Stimulated activated naive CD8-positive, alpha-beta T cell treated with anti-CD3 and anti-CD28 coated beads, Interleukin-15, amount 100 ng/mL, for 72 hours (primary cell): ENCODE measurements at regions not wholly inside any gene's neighbourhood (a gene's known extent, or its start where the extent isn't known, plus 50 kb on each side); places are given as distances from the start of the nearest gene placed in this dataset.

ENCODE experiments used
- ATAC-seq: fragments of 150-1000 bp; cut with Tn5 transposase; 2 replicates; pipeline ENCODE4 v1.10.0; 2021; ENCODE audit warnings: mild to moderate bottlenecking, moderate library complexity
- DNase-seq, 2 donors: peaks; one replicate each; pipeline ENCODE4 v3.0.0; 2021 to 2022
- H3K27ac Mint-ChIP-seq, 2 donors: one replicate each; pipeline ENCODE4 v1.8.0; 2022; ENCODE audit warnings: mild to moderate bottlenecking in 2 of 2, mixed read lengths in 2 of 2, moderate library complexity in 2 of 2
- H3K27me3 Mint-ChIP-seq: one replicate; pipeline ENCODE4 v1.8.0; 2022; ENCODE audit warnings: mixed read lengths
- H3K4me1 Mint-ChIP-seq: one replicate; pipeline ENCODE4 v1.8.0; 2022; ENCODE audit warnings: mild to moderate bottlenecking, mixed read lengths
- H3K4me3 Mint-ChIP-seq, 2 donors: one replicate each; pipeline ENCODE4 v1.8.0; 2022; ENCODE audit warnings: mild to moderate bottlenecking in 2 of 2, mixed read lengths in 2 of 2, moderate library complexity in 1 of 2
- H3K9me3 Mint-ChIP-seq, 2 donors: one replicate each; pipeline ENCODE4 v1.8.0; 2022; ENCODE audit warnings: mixed read lengths in 2 of 2

DNA sequence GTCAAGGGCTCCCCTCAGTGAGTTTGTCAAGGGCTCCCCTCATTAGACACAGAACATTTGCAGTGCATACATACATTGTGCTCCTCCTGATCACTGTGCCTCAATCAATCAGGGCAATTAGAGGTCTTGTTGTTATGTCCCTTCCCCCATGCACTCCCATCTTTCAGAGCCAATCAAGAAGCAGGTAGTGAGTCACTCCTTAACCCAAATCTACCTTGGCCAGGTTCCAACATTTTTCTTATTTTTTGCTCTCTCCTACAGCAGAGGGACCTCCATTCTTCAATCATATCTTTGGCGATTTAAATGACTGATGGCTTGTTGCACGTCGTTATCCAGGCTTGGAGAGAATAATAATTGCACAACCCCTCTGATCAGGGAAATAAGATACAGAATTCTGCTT is 409.9 kb upstream of the SPTLC3 start:
- Mint-ChIP-seq H3K9me3 (peaks cover 0 to 14% of the 10 kb centered on the region in 2 donors), H3K4me3 (no peak overlapping the region), H3K27ac (no peak overlapping the region), H3K4me1 (no peaks in the 10 kb centered on the region), H3K27me3 (no peaks in the 10 kb centered on the region)
- DNase-seq: no peak
- ATAC-seq: no peak

DNA sequence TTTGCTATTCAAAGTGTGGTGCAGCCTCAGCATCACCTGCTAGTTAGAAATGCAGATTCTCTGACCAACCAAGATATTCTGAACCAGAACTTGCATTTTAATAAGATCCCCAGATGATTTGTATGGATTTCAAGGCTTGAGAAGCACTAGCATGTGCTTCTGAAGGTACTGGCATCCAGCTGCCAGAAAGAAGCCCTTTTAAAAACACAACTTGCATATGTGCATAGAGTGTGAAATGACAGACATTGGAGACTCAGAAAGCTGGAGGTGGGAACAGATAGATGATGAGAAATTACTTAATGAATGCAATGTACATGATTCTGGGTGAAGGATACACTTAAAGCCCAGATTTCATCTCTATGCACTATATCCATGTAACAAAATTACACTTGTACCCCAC is 409.3 kb upstream of the SPTLC3 start:
- DNase-seq (no peak), ATAC-seq (no peak)
- no peaks in the 10 kb centered on the region for H3K27me3 Mint-ChIP-seq
- no peak overlapping the region for H3K27ac Mint-ChIP-seq
- no peak overlapping the region for H3K4me3 Mint-ChIP-seq
- H3K9me3 Mint-ChIP-seq: peaks cover 0 to 14% of the 10 kb centered on the region in 2 donors
- no peaks in the 10 kb centered on the region for H3K4me1 Mint-ChIP-seq

DNA sequence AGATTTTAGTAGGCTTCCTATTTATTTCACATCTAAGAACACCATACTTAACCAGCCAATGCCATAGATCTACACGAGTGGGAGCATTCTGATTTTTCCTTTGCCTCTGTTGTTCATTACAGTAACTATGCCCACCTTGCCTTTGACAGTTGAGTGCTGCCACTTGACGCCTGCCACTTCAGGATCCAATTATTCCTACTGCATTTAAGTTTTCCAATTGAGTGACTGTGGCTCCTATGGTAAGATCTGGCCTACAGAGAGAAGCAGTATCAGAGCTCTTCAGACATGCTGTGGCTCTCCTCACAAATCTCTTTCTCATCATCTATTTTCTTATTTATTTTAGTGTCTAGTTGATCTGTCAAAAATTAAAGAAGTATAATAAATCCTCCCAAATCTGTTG is 403.0 kb upstream of the SPTLC3 start:
- Mint-ChIP-seq H3K27me3 (no peaks in the 10 kb centered on the region), H3K4me1 (no peaks in the 10 kb centered on the region), H3K9me3 (peaks cover 4 to 7% of the 10 kb centered on the region in 2 donors), H3K27ac (no peak overlapping the region), H3K4me3 (no peak overlapping the region)
- DNase-seq: no peak
- no peak for ATAC-seq

DNA sequence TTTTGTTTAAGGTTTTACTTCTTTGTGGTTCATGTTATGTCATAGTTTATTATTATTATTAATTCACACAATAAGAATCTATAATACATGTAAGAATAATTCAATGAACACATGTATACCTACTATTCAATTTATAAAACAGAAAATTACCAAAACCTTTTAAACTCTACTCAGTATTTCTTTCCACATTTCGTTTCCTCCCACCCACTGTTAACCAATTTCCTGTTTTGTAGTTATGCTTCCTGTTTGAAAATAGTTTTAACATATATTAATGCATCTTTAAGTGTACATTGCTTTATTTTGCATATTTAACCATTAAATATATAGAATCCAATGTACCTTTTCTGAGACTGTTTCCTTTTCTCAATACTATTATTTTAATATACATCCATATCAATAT is 397.9 kb upstream of the SPTLC3 start:
- Mint-ChIP-seq H3K27ac (peak overlapping the region in 1 of 2 donors; percentile 54), H3K9me3 (peaks cover 4 to 11% of the 10 kb centered on the region in 2 donors), H3K4me1 (no peaks in the 10 kb centered on the region), H3K27me3 (no peaks in the 10 kb centered on the region), H3K4me3 (no peak overlapping the region)
- DNase-seq (no peak), ATAC-seq (no peak)

DNA sequence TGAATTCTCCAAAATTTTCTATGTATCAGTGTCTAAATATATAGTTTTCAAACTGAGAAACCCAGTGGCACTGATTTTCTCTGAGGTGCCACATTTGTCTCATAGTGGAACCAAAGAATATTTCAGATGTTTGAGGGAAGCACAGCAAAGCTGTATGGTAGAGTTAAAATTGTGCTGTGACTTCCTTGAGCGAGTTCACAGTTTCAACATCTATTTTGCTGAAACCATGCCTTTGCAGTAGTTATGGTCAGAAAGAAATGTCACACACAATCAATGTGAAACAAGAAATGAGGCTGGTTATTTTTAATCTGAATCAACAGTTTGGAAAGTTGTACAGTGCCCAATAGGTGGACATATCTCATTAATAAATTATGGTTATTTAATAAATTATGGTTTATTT is 394.0 kb upstream of the SPTLC3 start:
- ATAC-seq: no peak
- DNase-seq: no peak
- H3K9me3 Mint-ChIP-seq: peaks cover 15 to 23% of the 10 kb centered on the region in 2 donors

DNA sequence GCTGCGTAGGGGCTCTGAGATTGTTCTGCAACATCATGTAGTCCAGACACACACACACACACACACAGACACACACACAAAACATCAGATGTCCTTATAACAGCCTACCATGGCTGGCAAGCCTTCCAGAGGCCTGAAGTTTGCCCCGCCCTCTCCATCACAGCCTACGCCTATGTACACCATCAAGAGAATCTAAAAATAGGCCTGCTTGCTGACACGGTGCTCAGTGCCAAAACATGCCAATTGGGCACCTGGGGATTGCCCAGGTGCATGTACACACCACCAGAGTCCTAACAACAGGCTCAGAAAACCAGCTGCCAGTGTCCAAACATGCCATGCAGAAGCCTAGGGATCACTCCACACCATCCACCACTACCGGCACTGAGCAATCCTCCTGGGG is 391.7 kb upstream of the SPTLC3 start:
- Mint-ChIP-seq H3K4me1 (no peaks in the 10 kb centered on the region), H3K27ac (no peak overlapping the region), H3K27me3 (no peaks in the 10 kb centered on the region), H3K4me3 (no peak overlapping the region), H3K9me3 (peaks cover 19 to 23% of the 10 kb centered on the region in 2 donors)
- DNase-seq: no peak
- ATAC-seq: no peak

More for the DNA sequence above, 394.0 kb upstream of the SPTLC3 start:
- no peak overlapping the region for H3K4me3 Mint-ChIP-seq
- no peak overlapping the region for H3K27ac Mint-ChIP-seq
- no peaks in the 10 kb centered on the region for H3K4me1 Mint-ChIP-seq
- no peaks in the 10 kb centered on the region for H3K27me3 Mint-ChIP-seq

DNA sequence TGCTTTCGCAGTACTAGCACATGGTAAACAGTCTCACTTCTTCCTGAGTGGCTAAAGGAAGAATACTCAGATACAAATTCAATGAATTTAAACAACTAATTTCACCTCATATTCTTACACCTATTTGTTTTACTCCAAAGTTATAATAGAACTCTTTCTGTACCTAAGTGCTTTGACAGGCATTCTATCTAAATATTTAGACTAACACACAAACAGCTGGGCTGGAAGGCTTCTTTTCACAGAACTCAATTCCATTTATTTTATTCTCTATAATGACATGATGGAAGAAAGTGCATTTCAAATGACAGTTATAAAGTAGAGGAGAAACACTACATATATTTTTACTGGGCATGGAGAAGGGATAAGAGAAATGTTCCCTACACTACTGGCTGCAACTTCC is 384.9 kb upstream of the SPTLC3 start:
- no peak for DNase-seq
- Mint-ChIP-seq H3K27me3 (no peaks in the 10 kb centered on the region), H3K9me3 (peaks cover 12 to 34% of the 10 kb centered on the region in 2 donors), H3K4me1 (no peaks in the 10 kb centered on the region), H3K27ac (no peak overlapping the region), H3K4me3 (no peak overlapping the region)
- ATAC-seq: no peak

DNA sequence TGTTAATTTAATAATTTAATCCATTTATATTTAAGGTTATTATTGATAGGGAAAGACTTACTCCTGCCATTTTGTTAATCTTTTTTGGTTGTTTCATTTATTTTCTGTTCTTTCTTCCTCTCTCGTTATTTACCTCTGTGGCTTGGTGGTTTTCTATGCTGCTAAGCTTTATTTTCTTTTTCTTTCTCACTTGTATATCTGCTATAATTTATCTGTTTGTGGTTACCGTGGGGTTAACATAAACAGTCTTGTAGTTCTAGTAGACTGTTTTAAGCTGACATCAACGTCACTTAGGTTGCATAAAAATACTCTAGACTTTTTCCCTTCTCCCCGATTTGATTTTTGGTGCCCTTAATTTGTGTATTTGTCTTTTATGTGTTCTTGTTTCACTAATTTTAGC is 381.3 kb upstream of the SPTLC3 start:
- no peak overlapping the region for H3K27ac Mint-ChIP-seq
- H3K27me3 Mint-ChIP-seq: no peaks in the 10 kb centered on the region
- H3K4me3 Mint-ChIP-seq: no peak overlapping the region
- no peaks in the 10 kb centered on the region for H3K4me1 Mint-ChIP-seq
- ATAC-seq: no peak
- H3K9me3 Mint-ChIP-seq: peaks cover 3 to 30% of the 10 kb centered on the region in 2 donors
- DNase-seq: no peak

DNA sequence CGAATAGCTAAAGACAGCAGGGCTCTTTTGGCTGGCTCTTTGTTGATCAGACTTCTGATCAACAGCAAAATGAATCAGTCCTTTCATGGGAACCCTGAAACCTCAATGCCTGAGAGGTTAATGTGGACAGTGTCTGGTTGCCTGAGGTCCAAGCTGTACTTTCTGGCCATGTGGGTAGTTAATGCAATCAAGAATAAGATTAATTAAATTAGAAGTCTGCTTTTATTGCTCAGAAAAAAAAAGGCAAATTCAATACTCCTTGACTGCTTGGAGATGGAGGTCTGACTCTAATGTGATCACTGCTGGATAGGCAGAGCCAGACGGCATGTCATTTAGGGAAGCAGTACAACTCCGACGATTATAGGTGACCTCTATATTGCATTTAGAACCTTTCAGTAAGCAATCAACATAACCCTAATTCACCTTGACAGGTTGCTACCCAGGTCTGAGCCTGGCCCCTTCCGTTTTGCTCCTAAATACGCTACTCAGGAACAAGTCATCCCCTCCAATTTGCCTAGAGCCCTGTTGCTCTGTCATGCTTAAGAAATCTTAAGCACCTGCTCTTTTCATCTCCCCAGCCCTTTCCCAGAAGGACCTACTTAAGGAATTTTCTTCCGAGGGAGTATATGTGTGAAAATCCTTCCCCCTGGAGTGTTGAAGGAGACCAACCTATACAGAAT is 370.0 kb upstream of the SPTLC3 start:
- no peak overlapping the region for H3K4me3 Mint-ChIP-seq
- no peak overlapping the region for H3K27ac Mint-ChIP-seq
- no peaks in the 10 kb centered on the region for H3K27me3 Mint-ChIP-seq
- no peaks in the 10 kb centered on the region for H3K4me1 Mint-ChIP-seq
- H3K9me3 Mint-ChIP-seq: no peaks in the 10 kb centered on the region
- ATAC-seq (no peak), DNase-seq (no peak)

DNA sequence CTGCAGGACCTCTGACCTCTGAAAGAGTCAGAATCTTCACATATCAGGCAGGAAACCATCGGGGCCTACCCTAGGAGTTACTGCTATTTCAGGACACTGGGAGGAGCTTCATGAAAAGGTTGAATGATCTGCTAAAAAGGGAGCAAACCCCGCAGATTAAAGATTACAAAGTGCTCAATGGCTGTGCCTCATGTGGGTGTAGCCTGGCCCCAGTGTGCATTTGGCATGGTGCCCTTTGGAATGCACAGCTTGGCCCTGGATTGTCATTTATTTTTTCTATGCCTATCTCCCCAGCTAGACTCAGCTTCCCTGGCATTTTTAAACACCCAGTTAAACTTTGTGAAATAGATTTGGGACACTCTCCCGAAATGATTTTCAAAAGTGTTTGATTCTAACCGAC is 368.5 kb upstream of the SPTLC3 start:
- H3K4me1 Mint-ChIP-seq: no peaks in the 10 kb centered on the region
- H3K27ac Mint-ChIP-seq: no peak overlapping the region
- H3K27me3 Mint-ChIP-seq: no peaks in the 10 kb centered on the region
- H3K4me3 Mint-ChIP-seq: no peak overlapping the region
- DNase-seq: no peak
- ATAC-seq: no peak
- no peaks in the 10 kb centered on the region for H3K9me3 Mint-ChIP-seq

DNA sequence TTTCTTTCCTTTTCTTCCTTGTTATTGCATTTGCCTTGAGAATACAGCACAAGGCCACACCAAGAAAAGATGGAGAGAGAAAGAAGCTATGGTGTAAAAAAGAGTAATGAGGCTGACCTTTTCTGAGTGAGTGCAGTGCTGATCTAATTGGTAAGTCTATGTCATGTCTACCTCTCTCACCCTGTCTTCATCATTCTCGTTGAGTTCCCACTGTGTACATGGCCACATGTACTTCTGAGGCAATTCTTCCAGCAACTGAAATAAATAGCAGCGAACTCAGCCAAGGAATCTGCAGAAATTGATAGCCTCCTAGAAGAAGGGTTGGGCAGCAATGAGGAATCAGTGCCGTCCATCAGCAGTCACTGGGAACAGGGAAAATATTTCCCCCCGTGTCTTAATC is 367.2 kb upstream of the SPTLC3 start:
- H3K4me3 Mint-ChIP-seq: no peak overlapping the region
- no peak overlapping the region for H3K27ac Mint-ChIP-seq
- no peaks in the 10 kb centered on the region for H3K4me1 Mint-ChIP-seq
- H3K9me3 Mint-ChIP-seq: no peaks in the 10 kb centered on the region
- DNase-seq (no peak), ATAC-seq (no peak)
- H3K27me3 Mint-ChIP-seq: no peaks in the 10 kb centered on the region

DNA sequence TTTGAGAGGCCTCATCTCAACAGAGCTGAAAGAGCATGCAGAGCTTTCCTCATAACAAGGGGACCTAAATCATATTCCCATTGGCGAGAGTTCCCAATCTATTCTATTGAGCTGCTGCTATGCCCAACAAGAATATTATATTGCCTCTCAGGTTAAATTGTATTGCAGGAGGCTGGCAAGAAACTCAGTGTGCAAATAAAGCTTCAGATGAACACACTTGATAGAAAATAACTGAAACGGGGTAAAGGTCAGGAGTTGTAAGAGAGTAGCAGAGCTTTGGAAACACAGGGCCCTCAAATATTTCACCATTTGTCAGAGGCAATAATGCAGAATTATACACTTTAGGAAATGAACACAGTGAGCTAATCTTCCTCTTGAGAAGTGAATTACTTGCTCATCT is 364.3 kb upstream of the SPTLC3 start:
- H3K4me1 Mint-ChIP-seq: no peaks in the 10 kb centered on the region
- no peak for ATAC-seq

DNA sequence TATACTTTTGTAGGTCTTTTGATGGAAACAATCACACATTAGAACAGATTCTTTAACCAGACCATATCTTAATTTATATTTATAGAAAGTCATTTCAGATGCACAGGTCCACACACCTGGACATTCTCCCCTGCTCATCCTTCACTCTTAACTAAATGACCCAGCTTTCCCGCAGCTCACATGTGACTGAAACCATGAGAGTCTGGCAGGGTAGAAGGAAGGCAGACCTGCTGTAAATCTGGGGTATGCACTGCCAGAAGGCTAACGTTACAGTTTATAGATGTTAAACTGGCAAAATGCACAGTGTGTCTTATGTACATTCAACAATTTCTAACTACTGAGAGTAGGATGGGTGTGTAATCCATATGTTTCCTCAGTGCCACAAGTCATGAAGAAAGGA is 359.5 kb upstream of the SPTLC3 start:
- DNase-seq (no peak), ATAC-seq (no peak)
- no peak overlapping the region for H3K4me3 Mint-ChIP-seq
- H3K9me3 Mint-ChIP-seq: no peaks in the 10 kb centered on the region
- no peaks in the 10 kb centered on the region for H3K4me1 Mint-ChIP-seq
- no peak overlapping the region for H3K27ac Mint-ChIP-seq
- H3K27me3 Mint-ChIP-seq: no peaks in the 10 kb centered on the region

More for the DNA sequence above, 364.3 kb upstream of the SPTLC3 start:
- Mint-ChIP-seq H3K27me3 (no peaks in the 10 kb centered on the region), H3K27ac (no peak overlapping the region), H3K4me3 (no peak overlapping the region), H3K9me3 (no peaks in the 10 kb centered on the region)
- no peak for DNase-seq

DNA sequence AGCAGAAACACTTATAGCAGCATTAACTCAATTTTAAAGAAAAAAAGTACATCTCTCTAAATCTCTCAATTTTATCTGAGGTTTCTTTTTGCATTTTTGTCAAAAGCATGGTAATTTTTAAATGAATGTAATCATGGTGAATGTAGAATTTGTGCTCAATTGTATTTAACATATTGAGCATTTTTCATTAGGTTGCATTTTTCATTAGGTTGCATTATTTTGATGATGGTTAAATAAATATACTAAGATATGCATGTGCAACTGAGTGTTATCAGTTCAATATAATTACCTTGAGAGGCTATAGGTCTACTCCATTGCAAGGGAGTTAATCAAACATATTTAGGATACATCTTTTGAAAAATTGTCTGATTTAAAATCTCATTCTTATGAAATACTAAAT is 355.1 kb upstream of the SPTLC3 start:
- ATAC-seq (no peak), DNase-seq (no peak)
- H3K4me1 Mint-ChIP-seq: no peaks in the 10 kb centered on the region
- no peaks in the 10 kb centered on the region for H3K27me3 Mint-ChIP-seq
- no peak overlapping the region for H3K4me3 Mint-ChIP-seq
- H3K9me3 Mint-ChIP-seq: peaks cover 5 to 8% of the 10 kb centered on the region in 2 donors
- H3K27ac Mint-ChIP-seq: no peak overlapping the region

DNA sequence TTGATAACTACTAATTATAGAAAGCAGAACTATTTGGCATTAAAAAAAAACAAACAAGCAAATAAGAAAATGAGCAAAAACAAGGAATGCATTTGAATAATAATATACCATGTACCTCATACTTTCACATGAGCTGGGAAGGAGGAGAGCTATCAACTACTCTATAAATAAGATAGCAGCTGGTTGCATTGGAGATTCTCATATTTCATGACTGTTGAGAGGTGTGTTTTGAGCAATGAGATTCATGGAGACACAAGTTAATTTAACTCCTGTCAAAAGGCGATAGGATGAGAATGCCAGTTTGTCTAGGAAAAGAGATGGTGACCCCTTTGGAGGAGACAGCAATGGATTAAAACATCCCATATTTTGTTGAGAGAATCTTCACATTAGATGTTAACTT is 348.8 kb upstream of the SPTLC3 start:
- no peak for ATAC-seq

DNA sequence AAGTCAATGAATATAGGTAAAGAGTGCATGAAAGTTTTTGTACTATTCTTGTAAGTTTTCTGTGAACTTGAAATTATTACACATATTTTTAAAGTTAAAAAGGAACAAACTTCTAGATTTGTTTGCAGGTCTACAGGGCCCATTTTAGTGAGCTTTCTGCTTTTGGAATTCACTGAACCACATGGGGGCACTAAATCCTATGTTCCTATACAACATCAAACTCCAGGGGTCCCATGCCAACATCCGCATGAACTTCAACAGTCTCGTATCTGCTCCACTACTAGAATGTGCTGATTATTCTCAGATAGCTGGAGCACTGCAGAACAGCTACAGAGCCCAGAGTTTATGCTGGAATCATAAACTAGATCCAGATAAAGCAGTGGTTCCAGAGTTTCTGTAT is 347.9 kb upstream of the SPTLC3 start:
- DNase-seq (no peak), ATAC-seq (no peak)
- Mint-ChIP-seq H3K27ac (no peak overlapping the region), H3K9me3 (peaks cover 23 to 24% of the 10 kb centered on the region in 2 donors), H3K27me3 (no peaks in the 10 kb centered on the region), H3K4me3 (no peak overlapping the region), H3K4me1 (no peaks in the 10 kb centered on the region)

More for the DNA sequence above, 348.8 kb upstream of the SPTLC3 start:
- H3K27me3 Mint-ChIP-seq: no peaks in the 10 kb centered on the region
- H3K27ac Mint-ChIP-seq: no peak overlapping the region
- H3K4me1 Mint-ChIP-seq: no peaks in the 10 kb centered on the region
- peaks cover 19 to 20% of the 10 kb centered on the region in 2 donors for H3K9me3 Mint-ChIP-seq
- DNase-seq: no peak
- H3K4me3 Mint-ChIP-seq: no peak overlapping the region

DNA sequence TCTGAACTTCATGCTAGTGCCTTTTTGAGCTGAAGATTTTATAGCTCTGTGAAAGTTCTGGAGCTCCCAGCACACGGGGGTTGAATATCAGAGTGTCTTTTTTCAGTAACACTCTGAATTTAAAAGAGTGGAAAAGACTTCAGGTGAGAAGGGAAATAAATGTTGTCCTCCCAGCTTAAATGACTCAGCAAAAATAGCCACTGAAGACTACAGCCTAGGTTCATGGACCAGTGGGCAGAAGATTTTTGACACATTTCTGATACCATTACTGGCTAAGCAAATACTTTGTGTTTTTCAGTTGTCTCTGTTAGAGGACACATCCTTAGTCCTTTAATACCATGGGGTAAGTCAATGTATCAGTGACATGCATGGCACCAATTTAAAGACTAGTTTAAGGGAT is 338.5 kb upstream of the SPTLC3 start:
- DNase-seq (no peak), ATAC-seq (no peak)
- Mint-ChIP-seq H3K4me3 (no peak overlapping the region), H3K27me3 (no peaks in the 10 kb centered on the region), H3K9me3 (peaks cover under 1% of the 10 kb centered on the region in 2 donors), H3K27ac (no peak overlapping the region), H3K4me1 (no peaks in the 10 kb centered on the region)
